GM13977 (cell line): ENCODE measurements at regions not wholly inside any gene's neighbourhood (a gene's known extent, or its start where the extent isn't known, plus 50 kb on each side); places are given as distances from the start of the nearest gene placed in this dataset.

Experiments used
- DNase-seq: peaks from one replicate; pipeline ENCODE4 v3.0.0; 2012; ENCODE audit warnings: low spot score
- CTCF ChIP-seq: IDR thresholded peaks from 2 replicates; pipeline ENCODE4 v1.5.1; 2012; ENCODE audit warnings: mild to moderate bottlenecking, control low read depth; ENCODE audit not compliant: insufficient read depth; ENCODE audit errors: extremely low read depth, missing control alignments
- in situ Hi-C: fragments of 300-500 bp; cut with MboI; formaldehyde crosslinking; loops from one replicate; pipeline ENCODE4 v1.12.0; 2022; ENCODE audit warnings: low sequenced_read_pairs, low pct_unique_long_range_greater_than_20kb, mixed read lengths, inconsistent platforms; ENCODE audit not compliant: unreplicated experiment

GRCh38 chr17:54269881-54270280 lies 447.2 kb downstream of the KIF2B start:
- no peak for DNase-seq
- in situ Hi-C loops: no loop called here
- TF ChIP-seq CTCF: no peak

- no peak for DNase-seq
- in situ Hi-C loops: no loop called here
- no peak for TF ChIP-seq CTCF
Measured at GRCh38 chr17:54270499-54270898, 447.8 kb downstream of the KIF2B start.

GRCh38 chr17:54277868-54278267 lies 455.1 kb downstream of the KIF2B start:
- no peak for TF ChIP-seq CTCF
- no peak for DNase-seq
- in situ Hi-C loops: no loop called here

- no peak for TF ChIP-seq CTCF
- in situ Hi-C loops: no loop called here
- no peak for DNase-seq
Measured at GRCh38 chr17:54280741-54281140, 458.0 kb downstream of the KIF2B start.

- in situ Hi-C loops: no loop called here
- TF ChIP-seq CTCF: no peak
- DNase-seq: no peak
Measured at GRCh38 chr17:54282886-54283285, 460.2 kb downstream of the KIF2B start.

GRCh38 chr17:54307351-54307750 lies 484.6 kb downstream of the KIF2B start:
- no peak for DNase-seq
- in situ Hi-C loops: no loop called here
- no peak for TF ChIP-seq CTCF

GRCh38 chr17:54324813-54325212 lies 502.1 kb downstream of the KIF2B start:
- no peak for TF ChIP-seq CTCF
- DNase-seq: no peak
- in situ Hi-C loops: no loop called here
